ENCODE measurements at regions not wholly inside any gene's neighbourhood (a gene's known extent, or its start where the extent isn't known, plus 50 kb on each side); places are given as distances from the start of the nearest gene placed in this dataset.
"Not testable (repeated sequence)": the region's sequence is repeated elsewhere in the genome, so short reads cannot be mapped to it uniquely, and the experiment has no call there.

DNA sequence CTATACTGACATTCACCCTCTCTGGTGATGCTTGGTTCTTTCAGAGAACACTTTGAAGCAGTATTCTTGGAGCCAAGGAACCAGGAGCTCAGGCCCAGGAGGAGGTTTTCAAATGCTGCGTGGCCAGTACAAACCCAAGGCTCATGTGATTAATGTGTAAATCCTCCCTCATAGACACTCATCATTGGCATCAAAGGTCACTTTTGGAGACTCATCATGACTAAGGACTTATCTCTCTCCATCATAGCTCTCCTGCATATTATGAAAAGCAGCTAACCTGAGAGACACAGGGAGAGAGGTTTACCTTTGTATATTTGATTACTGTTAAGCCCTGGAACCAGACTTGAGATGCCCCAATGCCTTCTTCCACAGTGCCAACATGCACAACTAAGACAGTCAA lies 115.3 kb upstream of the SRD5A2 start:
- H3K9me3 ChIP-seq, result peaks cover 11 to 90% (median 26%) of the 10 kb centered on the region in 4 donors
- no peak overlapping the region for H3K4me3 ChIP-seq
- H3K27me3 ChIP-seq, result no peaks in the 10 kb centered on the region
- no peak for TF ChIP-seq POLR2A (IDR thresholded peaks at IDR 0.05)
- TF ChIP-seq CTCF (IDR thresholded peaks at IDR 0.05), result no peak
- TF ChIP-seq EP300 (IDR thresholded peaks at IDR 0.05), result no peak
- no peak overlapping the region for H3K27ac ChIP-seq
- 71 to 95% methylated on average over 1 of the region's 1 CpG for WGBS, 2 donors
- H3K4me1 ChIP-seq, result no peaks in the 10 kb centered on the region
- no peak for DNase-seq (ENCODE audit: low spot score in 2 of 2)
- H3K36me3 ChIP-seq, result no peaks in the 10 kb centered on the region

GRCh38 chr2:31694444-31694843 lies 113.7 kb upstream of the SRD5A2 start:
- Histone ChIP-seq H3K9me3 (peaks cover 11 to 91% (median 24%) of the 10 kb centered on the region in 4 donors), H3K36me3 (no peaks in the 10 kb centered on the region), H3K27me3 (no peaks in the 10 kb centered on the region), H3K4me1 (no peaks in the 10 kb centered on the region), H3K4me3 (no peak overlapping the region), H3K27ac (no peak overlapping the region)
- no peak for DNase-seq (ENCODE audit: low spot score in 2 of 2)
- TF ChIP-seq POLR2A (IDR thresholded peaks at IDR 0.05) (no peak), CTCF (IDR thresholded peaks at IDR 0.05) (no peak), EP300 (IDR thresholded peaks at IDR 0.05) (no peak)
- 41 to 57% methylated on average over 3 of the region's 3 CpGs for WGBS, 2 donors

DNA sequence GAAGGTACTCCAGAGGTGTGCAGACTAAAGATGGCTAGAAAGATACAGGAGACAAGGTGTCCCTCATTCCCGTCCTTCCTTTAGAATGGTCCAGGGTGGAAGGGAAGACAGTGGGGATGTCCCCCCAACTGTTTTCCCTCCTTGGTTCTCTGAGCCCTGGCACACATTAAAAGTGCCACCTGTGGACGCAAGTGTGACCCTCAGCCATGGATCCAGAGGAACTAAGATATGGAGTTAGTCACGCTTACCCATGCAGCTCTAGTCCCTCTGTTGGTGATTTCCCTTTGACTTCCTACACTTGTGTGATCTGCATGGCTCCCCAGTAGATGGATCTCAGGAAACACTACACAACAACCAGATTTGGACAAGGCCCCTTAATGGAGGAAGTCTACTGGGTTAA lies 113.1 kb upstream of the SRD5A2 start:
- no peaks in the 10 kb centered on the region for H3K4me1 ChIP-seq
- no peak overlapping the region for H3K27ac ChIP-seq
- DNase-seq (ENCODE audit: low spot score in 2 of 2), result no peak
- H3K36me3 ChIP-seq, result no peaks in the 10 kb centered on the region
- 73 to 89% methylated on average over 3 of the region's 3 CpGs for WGBS, 2 donors
- no peak overlapping the region for H3K4me3 ChIP-seq
- no peaks in the 10 kb centered on the region for H3K27me3 ChIP-seq
- no peak for TF ChIP-seq CTCF (IDR thresholded peaks at IDR 0.05)
- TF ChIP-seq EP300 (IDR thresholded peaks at IDR 0.05), result no peak
- TF ChIP-seq POLR2A (IDR thresholded peaks at IDR 0.05), result no peak
- peaks cover 11 to 91% (median 22%) of the 10 kb centered on the region in 4 donors for H3K9me3 ChIP-seq

- H3K4me3 ChIP-seq, result no peak overlapping the region
- peaks cover 0 to 83% (median 10%) of the 10 kb centered on the region in 4 donors for H3K9me3 ChIP-seq
- no peak overlapping the region for H3K27ac ChIP-seq
- no peaks in the 10 kb centered on the region for H3K36me3 ChIP-seq
- no peaks in the 10 kb centered on the region for H3K27me3 ChIP-seq
- TF ChIP-seq EP300 (IDR thresholded peaks at IDR 0.05) (no peak), POLR2A (IDR thresholded peaks at IDR 0.05) (no peak), CTCF (IDR thresholded peaks at IDR 0.05) (peak in 2 of 5 experiments; percentile 14 to 15)
- DNase-seq (ENCODE audit: low spot score in 2 of 2), result no peak
- 43 to 59% methylated on average over 4 of the region's 4 CpGs for WGBS, 2 donors
- no peaks in the 10 kb centered on the region for H3K4me1 ChIP-seq
Measured at GRCh38 chr2:31688282-31688681, 107.5 kb upstream of the SRD5A2 start.

DNA sequence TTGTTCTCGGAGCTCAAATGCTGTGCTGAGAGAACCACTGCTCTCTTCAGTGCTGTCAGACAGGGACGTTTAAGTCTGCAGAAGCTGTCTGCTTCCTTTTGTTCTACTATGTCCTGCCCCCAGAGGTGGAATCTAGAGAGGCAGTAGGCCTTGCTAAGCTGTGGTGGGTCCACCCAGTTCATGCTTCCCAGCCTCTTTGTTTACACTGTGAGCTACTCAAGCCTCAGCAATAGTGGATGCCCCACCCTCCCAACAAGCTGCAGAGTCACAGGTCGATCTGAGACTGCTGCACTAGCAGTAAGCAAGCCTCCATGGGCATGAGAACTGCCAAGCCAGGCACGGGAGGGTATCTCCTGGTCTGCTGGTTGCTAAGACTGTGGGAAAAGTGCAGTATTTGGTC lies 102.8 kb upstream of the SRD5A2 start:
- not testable (repeated sequence) for H3K4me3 ChIP-seq; H3K4me1 ChIP-seq; H3K36me3 ChIP-seq; H3K27ac ChIP-seq; DNase-seq (ENCODE audit: low spot score in 2 of 2); H3K27me3 ChIP-seq
- H3K9me3 ChIP-seq, result peaks cover 0 to 57% (median 9%) of the 10 kb centered on the region in 4 donors
- 55 to 58% methylated on average over 4 of the region's 4 CpGs for WGBS, 2 donors

- Histone ChIP-seq H3K4me1 (no peaks in the 10 kb centered on the region), H3K36me3 (no peaks in the 10 kb centered on the region), H3K27me3 (no peaks in the 10 kb centered on the region), H3K4me3 (no peak overlapping the region), H3K27ac (no peak overlapping the region), H3K9me3 (peaks cover 0 to 63% (median 8%) of the 10 kb centered on the region in 4 donors)
- WGBS, 2 donors, result 30 to 52% methylated on average over 3 of the region's 3 CpGs
- TF ChIP-seq CTCF (IDR thresholded peaks at IDR 0.05) (no peak), EP300 (IDR thresholded peaks at IDR 0.05) (no peak), POLR2A (IDR thresholded peaks at IDR 0.05) (no peak)
- DNase-seq (ENCODE audit: low spot score in 2 of 2), result no peak
Measured at GRCh38 chr2:31675485-31675901, 94.8 kb upstream of the SRD5A2 start.
